ENCODE measurements at regions not wholly inside any gene's neighbourhood (a gene's known extent, or its start where the extent isn't known, plus 50 kb on each side); places are given as distances from the start of the nearest gene placed in this dataset.

DNA sequence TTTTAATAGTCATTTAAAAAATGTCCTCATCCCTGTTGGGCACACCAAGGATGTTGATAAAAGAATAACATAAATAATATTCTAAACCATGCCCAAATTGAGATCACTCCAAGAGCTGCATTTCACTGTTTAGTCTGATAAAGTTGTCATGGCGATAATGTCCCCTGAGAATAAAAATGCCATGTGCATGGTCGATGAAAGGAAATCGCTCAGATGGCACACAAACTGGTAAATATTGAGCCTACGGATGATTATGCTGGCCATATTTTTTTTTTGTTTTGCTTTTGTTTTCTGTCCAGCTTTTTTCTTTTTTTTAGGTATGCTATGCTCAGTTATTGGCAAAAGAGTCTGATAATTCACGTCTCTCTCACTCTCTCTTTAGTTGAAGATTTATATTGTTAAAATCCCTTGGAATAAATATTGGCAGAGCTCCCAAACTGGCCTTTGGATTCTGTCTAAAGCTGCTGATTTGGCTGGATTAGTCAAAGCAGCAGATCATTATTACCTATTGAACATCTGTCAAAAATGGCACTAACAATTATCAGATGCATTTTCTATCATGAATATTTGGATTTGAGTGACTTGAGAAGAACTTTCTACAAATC is 643.8 kb downstream of the SQOR start:
- Mint-ChIP-seq H3K27me3 (no peaks in the 10 kb centered on the region), H3K9me3 (ENCODE audit: low read depth) (no peaks in the 10 kb centered on the region), H3K4me1 (ENCODE audit: low read depth) (peaks cover 4% of the 10 kb centered on the region), H3K36me3 (ENCODE audit: insufficient read depth) (no peaks in the 10 kb centered on the region), H3K27ac (no peak overlapping the region), H3K4me3 (ENCODE audit: low read depth) (no peak overlapping the region)
- TF ChIP-seq, protein P1, sequence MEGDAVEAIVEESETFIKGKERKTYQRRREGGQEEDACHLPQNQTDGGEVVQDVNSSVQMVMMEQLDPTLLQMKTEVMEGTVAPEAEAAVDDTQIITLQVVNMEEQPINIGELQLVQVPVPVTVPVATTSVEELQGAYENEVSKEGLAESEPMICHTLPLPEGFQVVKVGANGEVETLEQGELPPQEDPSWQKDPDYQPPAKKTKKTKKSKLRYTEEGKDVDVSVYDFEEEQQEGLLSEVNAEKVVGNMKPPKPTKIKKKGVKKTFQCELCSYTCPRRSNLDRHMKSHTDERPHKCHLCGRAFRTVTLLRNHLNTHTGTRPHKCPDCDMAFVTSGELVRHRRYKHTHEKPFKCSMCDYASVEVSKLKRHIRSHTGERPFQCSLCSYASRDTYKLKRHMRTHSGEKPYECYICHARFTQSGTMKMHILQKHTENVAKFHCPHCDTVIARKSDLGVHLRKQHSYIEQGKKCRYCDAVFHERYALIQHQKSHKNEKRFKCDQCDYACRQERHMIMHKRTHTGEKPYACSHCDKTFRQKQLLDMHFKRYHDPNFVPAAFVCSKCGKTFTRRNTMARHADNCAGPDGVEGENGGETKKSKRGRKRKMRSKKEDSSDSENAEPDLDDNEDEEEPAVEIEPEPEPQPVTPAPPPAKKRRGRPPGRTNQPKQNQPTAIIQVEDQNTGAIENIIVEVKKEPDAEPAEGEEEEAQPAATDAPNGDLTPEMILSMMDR (IDR thresholded peaks at IDR 0.05; ENCODE audit: unreplicated experiment): no peak
- DNase-seq (ENCODE audit: low spot score, unreplicated experiment): no peak

DNA sequence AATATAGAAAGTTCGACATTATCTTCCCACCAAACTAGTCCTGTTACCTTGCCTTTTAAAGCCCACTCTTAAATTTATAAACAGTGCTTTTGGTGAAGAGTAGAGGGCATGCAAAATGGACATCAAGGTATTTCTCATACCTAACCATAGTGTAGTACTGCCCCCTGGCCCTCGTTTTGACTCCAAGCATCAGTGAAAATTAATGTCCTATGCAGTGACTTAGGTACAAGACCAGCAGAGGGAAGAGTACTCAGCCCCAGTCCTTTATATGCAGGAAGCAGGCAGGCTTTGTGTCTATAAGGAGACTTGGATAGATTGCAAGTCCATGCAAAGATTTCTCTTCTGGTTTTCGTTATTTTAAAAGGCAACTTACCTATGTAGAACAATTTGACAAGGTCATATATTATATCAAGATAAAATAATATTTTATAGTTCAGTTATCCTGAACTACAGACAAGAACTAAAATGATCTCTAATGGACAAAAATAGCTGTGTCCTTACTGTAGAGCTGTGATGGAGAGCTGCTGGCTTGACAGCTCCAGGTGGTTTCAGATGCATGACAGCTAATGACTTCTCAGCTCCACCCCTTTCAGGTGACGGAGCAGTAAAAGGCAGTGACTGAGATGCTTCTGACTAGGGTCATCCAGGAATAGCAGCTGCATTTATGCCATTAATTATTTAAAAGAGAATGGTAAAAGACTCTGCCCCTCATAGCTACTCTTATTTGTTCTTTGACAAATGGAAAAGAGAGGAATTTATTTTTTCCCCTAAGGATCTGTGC is 646.1 kb downstream of the SQOR start:
- TF ChIP-seq, protein P1 (IDR thresholded peaks at IDR 0.05; ENCODE audit: unreplicated experiment): peak; percentile 43
- Mint-ChIP-seq H3K27me3 (no peaks in the 10 kb centered on the region), H3K36me3 (ENCODE audit: insufficient read depth) (no peaks in the 10 kb centered on the region), H3K4me3 (ENCODE audit: low read depth) (no peak overlapping the region), H3K27ac (no peak overlapping the region), H3K4me1 (ENCODE audit: low read depth) (peaks cover 4% of the 10 kb centered on the region), H3K9me3 (ENCODE audit: low read depth) (no peaks in the 10 kb centered on the region)
- no peak for DNase-seq (ENCODE audit: low spot score, unreplicated experiment)

DNA sequence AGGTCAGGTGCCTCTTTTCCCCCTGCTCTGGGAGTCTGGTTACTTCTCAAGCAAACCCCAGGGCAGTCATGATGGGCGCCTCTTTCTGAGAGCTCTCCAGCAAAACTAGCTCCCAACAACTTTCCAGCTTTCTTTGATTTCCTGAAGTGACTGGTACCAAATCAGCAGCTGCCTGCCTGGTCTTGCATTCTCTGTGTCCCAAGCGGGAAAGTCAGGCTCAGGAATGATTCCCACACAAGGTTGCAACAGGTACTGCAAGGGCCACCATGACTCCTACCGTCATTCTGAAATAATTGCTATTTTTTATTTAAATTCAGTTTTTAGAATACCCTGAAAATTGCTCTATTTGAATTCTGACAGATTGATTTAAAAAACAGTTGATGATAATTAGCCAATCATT is 658.7 kb downstream of the SQOR start:
- H3K36me3 Mint-ChIP-seq (ENCODE audit: insufficient read depth): no peaks in the 10 kb centered on the region
- H3K27ac Mint-ChIP-seq: no peak overlapping the region
- no peak overlapping the region for H3K4me3 Mint-ChIP-seq (ENCODE audit: low read depth)
- no peaks in the 10 kb centered on the region for H3K9me3 Mint-ChIP-seq (ENCODE audit: low read depth)
- H3K27me3 Mint-ChIP-seq: no peaks in the 10 kb centered on the region
- no peaks in the 10 kb centered on the region for H3K4me1 Mint-ChIP-seq (ENCODE audit: low read depth)
- no peak for DNase-seq (ENCODE audit: low spot score, unreplicated experiment)
- TF ChIP-seq, protein P1 (IDR thresholded peaks at IDR 0.05; ENCODE audit: unreplicated experiment): no peak

DNA sequence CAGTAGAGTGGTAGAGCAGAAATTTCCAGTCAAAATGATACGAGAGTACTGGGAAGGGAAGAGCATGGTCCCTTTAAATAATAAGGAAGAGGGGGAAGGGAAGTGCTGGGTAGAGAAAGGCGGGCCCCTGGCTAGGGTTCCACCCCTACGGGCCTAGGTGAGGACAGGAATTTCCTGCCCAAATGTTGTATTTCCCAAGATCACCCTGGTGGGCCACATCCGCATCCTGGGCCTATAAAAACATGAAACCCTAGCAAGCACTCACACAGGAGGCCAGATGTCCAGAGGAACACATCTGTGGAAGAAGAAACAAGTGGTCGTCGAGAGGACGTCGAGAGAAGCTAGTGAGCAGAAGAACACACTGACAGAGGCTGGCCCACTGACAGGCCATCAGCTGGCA is 661.2 kb downstream of the SQOR start:
- no peaks in the 10 kb centered on the region for H3K36me3 Mint-ChIP-seq (ENCODE audit: insufficient read depth)
- no peaks in the 10 kb centered on the region for H3K27me3 Mint-ChIP-seq
- H3K9me3 Mint-ChIP-seq (ENCODE audit: low read depth): no peaks in the 10 kb centered on the region
- TF ChIP-seq, protein P1 (IDR thresholded peaks at IDR 0.05; ENCODE audit: unreplicated experiment): no peak
- no peak overlapping the region for H3K4me3 Mint-ChIP-seq (ENCODE audit: low read depth)
- no peak for DNase-seq (ENCODE audit: low spot score, unreplicated experiment)
- H3K4me1 Mint-ChIP-seq (ENCODE audit: low read depth): no peaks in the 10 kb centered on the region
- no peak overlapping the region for H3K27ac Mint-ChIP-seq

DNA sequence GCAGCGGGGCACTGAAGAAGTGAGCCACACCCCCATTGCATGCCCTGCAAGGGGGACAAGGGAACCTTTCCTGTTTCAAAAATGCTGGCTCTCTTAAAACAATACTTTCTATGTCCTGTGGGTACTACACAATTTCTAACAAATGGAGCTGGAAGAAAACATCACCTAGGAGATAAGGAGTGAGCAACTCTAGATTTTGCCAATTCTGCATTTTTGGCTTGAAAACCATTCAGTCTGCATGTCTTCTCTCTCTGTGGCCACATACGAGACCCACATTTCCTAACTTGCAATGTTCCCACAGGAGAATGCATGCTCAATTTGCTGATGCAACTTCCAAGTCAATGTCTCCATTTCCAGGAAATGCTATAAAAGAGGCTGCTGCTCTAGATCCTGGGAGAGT is 662.0 kb downstream of the SQOR start:
- no peaks in the 10 kb centered on the region for H3K27me3 Mint-ChIP-seq
- TF ChIP-seq, protein P1 (IDR thresholded peaks at IDR 0.05; ENCODE audit: unreplicated experiment): no peak
- no peak for DNase-seq (ENCODE audit: low spot score, unreplicated experiment)
- H3K4me3 Mint-ChIP-seq (ENCODE audit: low read depth): no peak overlapping the region
- no peaks in the 10 kb centered on the region for H3K36me3 Mint-ChIP-seq (ENCODE audit: insufficient read depth)
- no peak overlapping the region for H3K27ac Mint-ChIP-seq
- no peaks in the 10 kb centered on the region for H3K4me1 Mint-ChIP-seq (ENCODE audit: low read depth)
- H3K9me3 Mint-ChIP-seq (ENCODE audit: low read depth): no peaks in the 10 kb centered on the region

All from progenitor cell of endocrine pancreas (in vitro differentiated cells).